Neutrophil (primary cell): ENCODE measurements at regions not wholly inside any gene's neighbourhood (a gene's known extent, or its start where the extent isn't known, plus 50 kb on each side); places are given as distances from the start of the nearest gene placed in this dataset.

Experiments
- H3K27ac ChIP-seq: fragments of 200-600 bp; sonication (generic); 2 replicates; pipeline ENCODE4 v1.5.1; 2016; ENCODE audit warnings: mild to moderate bottlenecking, moderate library complexity
- H3K27me3 ChIP-seq: fragments of 200-600 bp; sonication (generic); 2 replicates; pipeline ENCODE4 v1.6.0; 2016; ENCODE audit warnings: mild to moderate bottlenecking
- H3K36me3 ChIP-seq: fragments of 200-600 bp; sonication (generic); 2 replicates; pipeline ENCODE4 v1.5.1; 2017
- H3K4me1 ChIP-seq, 2 experiments: fragments of 200-600 bp in 1 of 2; sonication (generic) in 1 of 2; 1 replicate in 1 of 2; 2 replicates in 1 of 2; pipeline versions ENCODE4 v1.5.1 to v1.6.1; 2013 to 2016; ENCODE audit warnings: low read depth in 1 of 2, low read length in 1 of 2, mild to moderate bottlenecking in 1 of 2, moderate library complexity in 1 of 2; ENCODE audit not compliant: control insufficient read depth in 1 of 2, insufficient read depth in 1 of 2
- H3K4me3 ChIP-seq, 2 experiments: fragments of 200-600 bp in 1 of 2; sonication (generic) in 1 of 2; 1 replicate in 1 of 2; 2 replicates in 1 of 2; pipeline ENCODE4 v1.5.1; 2013 to 2016; ENCODE audit warnings: low read depth in 1 of 2, low read length in 1 of 2, mild to moderate bottlenecking in 1 of 2, moderate library complexity in 1 of 2
- H3K9me3 ChIP-seq: fragments of 200-600 bp; sonication (generic); 2 replicates; pipeline ENCODE4 v1.5.1; 2016
- TF ChIP-seq, protein P1 (sequence below): fragments of 200-600 bp; sonication (generic); IDR thresholded peaks from 2 replicates; pipeline ENCODE4 v1.5.1; 2016; ENCODE audit warnings: antibody characterized with exemption

DNA sequence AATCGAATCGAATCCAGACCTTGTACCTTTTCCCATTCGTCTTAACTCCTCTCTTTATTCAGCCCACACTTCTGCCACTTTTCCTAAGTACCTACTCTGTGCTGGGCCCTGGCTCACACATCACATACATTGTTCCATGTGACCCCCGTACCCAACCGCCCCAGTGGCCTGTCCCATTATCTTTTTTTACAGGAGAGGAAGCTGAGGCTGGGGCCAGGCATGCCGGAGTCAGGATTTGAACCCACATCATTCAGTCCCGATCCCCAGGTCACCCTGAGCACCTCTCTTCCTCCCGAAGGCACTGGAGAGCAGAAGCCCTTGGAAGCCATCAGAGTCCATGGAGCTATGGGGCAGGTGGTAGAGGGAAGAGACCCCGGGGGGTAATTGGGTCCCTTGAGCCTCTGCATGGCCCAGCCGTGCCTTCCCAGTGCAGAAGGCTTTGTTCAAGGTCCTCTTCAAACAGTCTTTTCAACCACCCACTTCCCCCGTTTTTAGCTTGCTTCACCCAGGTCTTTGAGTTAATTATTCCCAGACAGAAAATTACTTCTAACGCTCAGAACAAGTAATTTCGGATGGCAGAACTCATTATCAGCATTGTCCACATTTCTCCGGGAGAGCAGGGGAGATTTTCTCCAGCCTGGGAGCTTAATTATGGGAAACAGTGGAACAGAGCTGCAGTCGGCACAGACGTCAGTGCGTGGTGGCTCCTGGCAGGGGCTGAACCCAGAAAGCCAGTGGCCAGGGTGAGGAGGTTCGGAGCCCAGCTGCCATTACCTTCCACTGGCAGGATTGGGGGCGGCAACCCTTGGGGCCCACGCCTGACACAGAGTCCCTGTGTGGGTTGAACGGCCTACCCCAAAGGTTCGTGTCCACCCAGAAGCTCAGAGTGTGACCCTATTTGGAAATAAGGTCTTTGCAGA lies 82.4 kb upstream of the RTL6 start:
- Histone ChIP-seq H3K4me3 (no peak overlapping the region), H3K27ac (no peak overlapping the region), H3K9me3 (no peaks in the 10 kb centered on the region), H3K36me3 (no peaks in the 10 kb centered on the region), H3K4me1 (no peaks in the 10 kb centered on the region), H3K27me3 (peaks cover 14% of the 10 kb centered on the region)
- TF ChIP-seq, protein P1, sequence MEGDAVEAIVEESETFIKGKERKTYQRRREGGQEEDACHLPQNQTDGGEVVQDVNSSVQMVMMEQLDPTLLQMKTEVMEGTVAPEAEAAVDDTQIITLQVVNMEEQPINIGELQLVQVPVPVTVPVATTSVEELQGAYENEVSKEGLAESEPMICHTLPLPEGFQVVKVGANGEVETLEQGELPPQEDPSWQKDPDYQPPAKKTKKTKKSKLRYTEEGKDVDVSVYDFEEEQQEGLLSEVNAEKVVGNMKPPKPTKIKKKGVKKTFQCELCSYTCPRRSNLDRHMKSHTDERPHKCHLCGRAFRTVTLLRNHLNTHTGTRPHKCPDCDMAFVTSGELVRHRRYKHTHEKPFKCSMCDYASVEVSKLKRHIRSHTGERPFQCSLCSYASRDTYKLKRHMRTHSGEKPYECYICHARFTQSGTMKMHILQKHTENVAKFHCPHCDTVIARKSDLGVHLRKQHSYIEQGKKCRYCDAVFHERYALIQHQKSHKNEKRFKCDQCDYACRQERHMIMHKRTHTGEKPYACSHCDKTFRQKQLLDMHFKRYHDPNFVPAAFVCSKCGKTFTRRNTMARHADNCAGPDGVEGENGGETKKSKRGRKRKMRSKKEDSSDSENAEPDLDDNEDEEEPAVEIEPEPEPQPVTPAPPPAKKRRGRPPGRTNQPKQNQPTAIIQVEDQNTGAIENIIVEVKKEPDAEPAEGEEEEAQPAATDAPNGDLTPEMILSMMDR: no peak

- Histone ChIP-seq H3K9me3 (no peaks in the 10 kb centered on the region), H3K27me3 (peaks cover 13% of the 10 kb centered on the region), H3K27ac (no peak overlapping the region), H3K36me3 (no peaks in the 10 kb centered on the region), H3K4me3 (no peak overlapping the region), H3K4me1 (no peaks in the 10 kb centered on the region)
- TF ChIP-seq, protein P1: no peak
These were observed 80.6 kb upstream of the RTL6 start for GRCh38 chr22:44578516-44579230.

- no peak overlapping the region for H3K27ac ChIP-seq
- no peaks in the 10 kb centered on the region for H3K9me3 ChIP-seq
- H3K27me3 ChIP-seq: peaks cover 13% of the 10 kb centered on the region
- H3K4me1 ChIP-seq: no peaks in the 10 kb centered on the region
- no peak overlapping the region for H3K4me3 ChIP-seq
- TF ChIP-seq, protein P1: no peak
- no peaks in the 10 kb centered on the region for H3K36me3 ChIP-seq
These were observed 80.1 kb upstream of the RTL6 start for GRCh38 chr22:44578110-44578457.

- H3K27me3 ChIP-seq: peaks cover 13% of the 10 kb centered on the region
- no peak overlapping the region for H3K27ac ChIP-seq
- no peaks in the 10 kb centered on the region for H3K4me1 ChIP-seq
- no peaks in the 10 kb centered on the region for H3K9me3 ChIP-seq
- no peaks in the 10 kb centered on the region for H3K36me3 ChIP-seq
- no peak overlapping the region for H3K4me3 ChIP-seq
- TF ChIP-seq, protein P1: no peak
These were observed 79.5 kb upstream of the RTL6 start for GRCh38 chr22:44577391-44578109.

DNA sequence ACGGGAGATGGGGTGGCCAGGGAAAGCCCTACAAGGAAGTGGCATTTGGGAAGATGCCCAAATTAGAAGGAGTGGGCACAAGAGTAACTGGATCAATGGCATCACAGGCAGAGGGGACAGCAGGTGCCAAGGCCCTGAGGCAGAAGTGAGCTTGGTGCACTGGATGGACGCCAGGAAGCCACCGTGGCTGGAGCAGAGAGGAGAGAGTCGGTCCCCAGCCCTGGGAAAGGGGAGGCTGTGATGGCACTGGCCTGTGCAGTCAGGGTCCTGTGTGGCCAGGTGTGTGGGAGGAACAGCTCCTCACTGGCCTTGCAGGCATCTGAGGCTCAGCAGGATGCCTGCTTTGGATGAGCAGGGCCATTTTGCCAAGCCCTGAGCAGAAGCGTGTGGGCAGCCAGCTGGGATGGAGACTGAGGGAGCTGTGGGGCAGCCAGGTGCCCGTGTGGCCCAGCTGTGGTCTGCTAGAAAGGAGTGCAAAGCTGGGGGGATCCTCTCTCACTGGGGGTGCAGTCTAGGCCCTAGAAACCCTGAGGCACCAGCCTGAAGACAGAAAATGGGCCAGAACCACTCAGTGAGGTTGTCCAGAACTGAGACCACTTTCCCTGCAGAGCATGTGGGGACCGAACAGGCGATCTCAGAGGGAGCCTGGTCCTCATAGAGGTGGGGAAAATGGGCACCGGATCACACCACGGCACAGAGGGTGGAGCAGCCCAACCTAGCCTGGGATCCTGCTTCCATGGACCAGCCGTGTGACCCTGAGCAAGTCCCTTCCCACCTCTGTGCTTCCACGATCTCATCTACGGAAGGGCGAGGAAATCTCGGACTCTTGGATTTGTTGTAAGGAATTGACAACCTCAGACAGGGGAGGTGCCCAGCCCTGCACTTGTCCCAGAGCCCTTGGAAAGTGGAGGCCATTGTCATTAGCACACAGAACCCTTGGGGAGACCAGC lies 78.6 kb upstream of the RTL6 start:
- Histone ChIP-seq H3K36me3 (no peaks in the 10 kb centered on the region), H3K4me1 (no peaks in the 10 kb centered on the region), H3K9me3 (no peaks in the 10 kb centered on the region), H3K4me3 (no peak overlapping the region), H3K27ac (no peak overlapping the region), H3K27me3 (peaks cover 13% of the 10 kb centered on the region)
- TF ChIP-seq, protein P1: no peak
